Activated CD4-positive, alpha-beta memory T cell treated with anti-CD3 and anti-CD28 coated beads, Interleukin-2, amount 10 ng/mL, durations not matched to agents 7 days and 5 days (primary cell): ENCODE measurements at regions not wholly inside any gene's neighbourhood (a gene's known extent, or its start where the extent isn't known, plus 50 kb on each side); places are given as distances from the start of the nearest gene placed in this dataset.
"Not testable (repeated sequence)": the region's sequence is repeated elsewhere in the genome, so short reads cannot be mapped to it uniquely, and the experiment has no call there.

Experiments
- CTCF ChIA-PET: fragments of 350-600 bp; sonication (Branson Sonifier 250); formaldehyde crosslinking; loops from one replicate; lab custom pipeline; 2021; ENCODE audit warnings: antibody characterized with exemption, inconsistent platforms; lab: Charles Lee
- POLR2A ChIA-PET: fragments of 350-600 bp; sonication (Branson Sonifier 250); formaldehyde crosslinking; loops from one replicate; lab custom pipeline; 2021; ENCODE audit warnings: antibody characterized with exemption; lab: Charles Lee
- DNase-seq: peaks from one replicate; pipeline ENCODE4 v3.0.0-alpha.2; 2020
- H3K27ac Mint-ChIP-seq: one replicate; pipeline ENCODE4 v1.8.0; 2021; ENCODE audit warnings: mild to moderate bottlenecking, mixed read lengths
- H3K27me3 Mint-ChIP-seq: one replicate; pipeline ENCODE4 v1.8.0; 2021; ENCODE audit warnings: mixed read lengths
- H3K36me3 Mint-ChIP-seq: one replicate; pipeline ENCODE4 v1.8.0; 2021; ENCODE audit warnings: low read depth, mixed read lengths
- H3K4me1 Mint-ChIP-seq: one replicate; pipeline ENCODE4 v1.8.0; 2021; ENCODE audit warnings: mixed read lengths
- H3K4me3 Mint-ChIP-seq: one replicate; pipeline ENCODE4 v1.8.0; 2021; ENCODE audit warnings: mild to moderate bottlenecking, mixed read lengths
- H3K9me3 Mint-ChIP-seq: one replicate; pipeline ENCODE4 v1.8.0; 2021; ENCODE audit warnings: mixed read lengths

DNA sequence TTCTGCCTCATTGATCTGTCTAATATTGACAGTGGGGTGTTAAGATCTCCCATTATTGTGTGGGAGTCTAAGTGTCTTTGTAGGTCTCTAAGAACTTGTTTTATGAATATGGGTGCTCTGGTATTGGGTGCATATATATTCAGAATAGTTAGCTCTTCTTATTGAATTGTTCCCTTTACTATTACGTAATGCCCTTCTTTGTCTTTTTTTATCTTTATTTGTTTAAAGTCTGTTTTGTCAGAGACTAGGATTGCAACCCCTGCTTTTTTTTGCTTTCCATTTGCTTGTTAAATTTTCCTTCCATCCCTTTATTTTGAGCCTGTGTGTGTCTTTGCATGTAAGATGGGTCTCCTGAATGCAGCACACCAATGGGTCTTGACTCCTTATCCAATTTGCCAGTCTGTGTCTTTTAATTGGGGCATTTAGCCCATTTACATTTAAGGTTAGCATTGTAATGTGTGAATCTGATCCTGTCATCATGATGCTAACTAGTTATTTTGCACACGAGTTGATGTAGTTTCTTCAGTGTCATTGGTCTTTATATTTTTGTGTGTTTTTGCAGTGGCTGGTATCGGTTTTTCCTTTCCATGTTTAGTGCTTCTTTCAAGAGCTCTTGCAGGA, 1126.0 kb upstream of the TMEM132C start:
- CTCF ChIA-PET, DNase-seq, H3K9me3 Mint-ChIP-seq, H3K27ac Mint-ChIP-seq, POLR2A ChIA-PET, H3K36me3 Mint-ChIP-seq, H3K4me1 Mint-ChIP-seq, H3K4me3 Mint-ChIP-seq: not testable (repeated sequence)
- peaks cover 41% of the 10 kb centered on the region for H3K27me3 Mint-ChIP-seq

DNA sequence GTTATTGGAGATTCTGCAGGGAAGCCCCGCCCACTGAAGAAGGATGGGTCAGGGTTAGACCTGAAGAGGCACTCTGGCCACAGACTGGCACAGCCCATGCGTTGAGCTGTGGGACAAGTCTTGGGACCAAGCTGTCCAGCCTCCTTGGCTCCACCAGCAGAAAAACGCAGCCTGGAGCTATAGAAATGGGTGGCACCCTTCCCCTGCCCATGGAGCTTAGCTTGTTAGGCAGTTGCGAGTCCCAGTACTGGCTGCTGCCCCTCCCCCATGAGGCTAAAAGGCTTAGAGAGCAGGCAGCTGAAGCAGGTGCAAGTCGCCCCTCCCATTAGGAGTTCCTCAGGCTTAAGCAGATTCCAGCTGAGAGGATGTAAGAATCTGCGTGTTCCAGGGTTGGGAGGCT, 1124.0 kb upstream of the TMEM132C start:
- peaks cover 6% of the 10 kb centered on the region for H3K4me1 Mint-ChIP-seq
- CTCF ChIA-PET, result no interaction called here
- DNase-seq, result no peak
- H3K36me3 Mint-ChIP-seq, result no peaks in the 10 kb centered on the region
- no peak overlapping the region for H3K27ac Mint-ChIP-seq
- no peak overlapping the region for H3K4me3 Mint-ChIP-seq
- no peaks in the 10 kb centered on the region for H3K9me3 Mint-ChIP-seq
- POLR2A ChIA-PET, result no interaction called here
- H3K27me3 Mint-ChIP-seq, result peaks cover 36% of the 10 kb centered on the region

GRCh38 chr12:127144770-127145169, 1122.2 kb upstream of the TMEM132C start:
- Mint-ChIP-seq H3K27ac (no peak overlapping the region), H3K4me3 (no peak overlapping the region), H3K4me1 (peaks cover 6% of the 10 kb centered on the region), H3K9me3 (no peaks in the 10 kb centered on the region), H3K27me3 (peaks cover 23% of the 10 kb centered on the region), H3K36me3 (no peaks in the 10 kb centered on the region)
- ChIA-PET POLR2A (no interaction called here), CTCF (no interaction called here)
- DNase-seq, result no peak

GRCh38 chr12:127145241-127145928, 1121.6 kb upstream of the TMEM132C start:
- H3K27me3 Mint-ChIP-seq, result peaks cover 17% of the 10 kb centered on the region
- H3K4me1 Mint-ChIP-seq, result peaks cover 6% of the 10 kb centered on the region
- DNase-seq, result no peak
- no peaks in the 10 kb centered on the region for H3K36me3 Mint-ChIP-seq
- H3K9me3 Mint-ChIP-seq, result no peaks in the 10 kb centered on the region
- ChIA-PET POLR2A (no interaction called here), CTCF (interaction anchor here (0.8 kb wide), 1 partner anchor 21 kb away, joined by 3 read pairs; no protein-coding TSS in a partner anchor)
- H3K4me3 Mint-ChIP-seq, result peak overlapping the region; percentile 74
- no peak overlapping the region for H3K27ac Mint-ChIP-seq

DNA sequence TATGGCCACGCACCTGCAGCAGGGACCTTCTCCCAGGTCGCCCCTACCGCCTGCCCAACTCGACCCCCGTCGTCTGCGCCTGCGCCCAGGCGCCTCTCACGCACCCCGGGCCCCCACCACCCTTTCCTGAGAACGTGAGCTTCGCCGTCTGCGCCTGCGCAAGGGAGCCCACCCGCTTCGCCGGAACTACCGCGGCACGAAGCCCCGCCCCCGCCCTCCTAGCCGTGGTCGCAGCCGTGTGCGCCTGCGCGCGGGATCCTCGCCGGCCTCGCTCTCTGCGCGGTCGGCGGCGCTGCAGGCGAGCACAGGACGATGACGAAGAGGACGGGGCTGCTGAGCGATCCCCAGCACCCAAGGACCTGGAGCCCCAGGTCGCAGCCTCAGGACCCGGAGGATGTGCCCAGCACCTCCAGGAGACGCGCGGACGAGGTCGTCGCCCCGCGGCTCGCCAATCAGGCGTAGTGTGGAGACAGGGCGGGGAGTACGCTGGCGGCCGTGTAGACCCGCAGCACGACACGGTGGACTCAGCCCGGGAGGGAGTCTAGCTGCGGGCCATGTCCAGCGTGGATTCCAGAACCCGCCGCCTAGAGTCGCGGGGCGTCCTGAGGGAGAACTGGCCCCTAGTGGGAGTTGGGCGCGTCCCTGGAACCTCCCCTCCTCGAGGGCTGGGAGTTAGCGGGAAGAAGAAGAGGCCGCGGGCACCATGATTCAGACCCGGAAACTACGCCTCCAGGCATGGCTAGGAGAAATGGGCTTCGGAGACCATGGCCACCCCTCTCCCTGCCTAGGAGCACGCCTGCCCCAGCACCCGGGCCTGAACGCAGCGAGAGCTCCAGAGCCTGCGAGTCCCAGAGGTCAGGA, 1120.8 kb upstream of the TMEM132C start:
- POLR2A ChIA-PET, result no interaction called here
- Mint-ChIP-seq H3K27ac (peak overlapping the region; percentile 51), H3K4me1 (peaks cover 6% of the 10 kb centered on the region)

DNA sequence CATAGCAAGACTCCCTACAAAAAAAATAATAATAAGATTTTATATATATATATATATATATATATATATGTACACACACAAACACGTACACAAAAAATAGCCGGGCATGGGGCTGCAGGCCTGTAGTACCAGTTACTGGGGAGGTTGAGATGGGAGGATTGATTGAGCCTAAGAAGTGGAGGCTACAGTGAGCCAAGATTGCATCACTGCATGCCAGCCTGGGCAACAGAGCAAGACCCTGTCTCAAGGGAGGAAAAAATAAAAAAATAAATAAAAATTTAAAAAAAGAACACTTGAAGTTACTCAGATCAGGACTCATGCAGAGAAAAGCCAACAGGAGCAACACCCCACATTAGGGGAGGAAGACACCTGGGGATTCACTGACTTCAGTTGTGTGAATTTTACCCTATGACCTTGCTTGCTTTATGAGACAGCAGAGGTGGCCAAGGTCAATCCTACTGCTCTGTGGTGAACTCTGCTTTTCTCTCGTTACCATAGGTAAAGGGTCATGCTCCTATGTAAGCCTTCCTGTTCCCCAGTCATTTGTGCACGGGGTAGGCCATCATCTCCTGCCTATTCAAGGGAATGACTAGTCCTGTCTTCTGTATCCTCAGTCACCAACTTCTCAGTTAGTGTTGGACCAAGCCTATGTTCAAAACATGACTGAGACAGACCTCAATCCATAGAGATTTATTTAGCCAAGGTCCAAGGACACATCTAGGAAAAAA, 1119.8 kb upstream of the TMEM132C start:
- no peak for DNase-seq
- no peak overlapping the region for H3K27ac Mint-ChIP-seq
- ChIA-PET CTCF (no interaction called here), POLR2A (no interaction called here)
- H3K4me3 Mint-ChIP-seq, result no peak overlapping the region
- H3K9me3 Mint-ChIP-seq, result no peaks in the 10 kb centered on the region
- H3K4me1 Mint-ChIP-seq, result peaks cover 6% of the 10 kb centered on the region
- no peaks in the 10 kb centered on the region for H3K36me3 Mint-ChIP-seq
- peaks cover 4% of the 10 kb centered on the region for H3K27me3 Mint-ChIP-seq

More for the DNA sequence above, 1120.8 kb upstream of the TMEM132C start:
- H3K9me3 Mint-ChIP-seq, result no peaks in the 10 kb centered on the region
- H3K36me3 Mint-ChIP-seq, result no peaks in the 10 kb centered on the region
- H3K27me3 Mint-ChIP-seq, result peaks cover 12% of the 10 kb centered on the region
- CTCF ChIA-PET, result interaction anchor here (0.8 kb wide), 1 partner anchor 20 kb away, joined by 3 read pairs; no protein-coding TSS in a partner anchor
- peak; percentile 70 for DNase-seq
- H3K4me3 Mint-ChIP-seq, result peak overlapping the region; percentile 74

GRCh38 chr12:127147724-127148123, 1119.2 kb upstream of the TMEM132C start:
- Mint-ChIP-seq H3K27ac (no peak overlapping the region), H3K4me3 (no peak overlapping the region), H3K27me3 (no peaks in the 10 kb centered on the region), H3K9me3 (no peaks in the 10 kb centered on the region), H3K36me3 (no peaks in the 10 kb centered on the region), H3K4me1 (peaks cover 6% of the 10 kb centered on the region)
- no peak for DNase-seq
- POLR2A ChIA-PET, result no interaction called here
- CTCF ChIA-PET, result interaction anchor here (1.0 kb wide), 1 partner anchor 234 kb away, joined by 3 read pairs; no protein-coding TSS in a partner anchor

GRCh38 chr12:127148318-127148717, 1118.7 kb upstream of the TMEM132C start:
- no peaks in the 10 kb centered on the region for H3K27me3 Mint-ChIP-seq
- H3K36me3 Mint-ChIP-seq, result no peaks in the 10 kb centered on the region
- no peak for DNase-seq
- no peak overlapping the region for H3K4me3 Mint-ChIP-seq
- CTCF ChIA-PET, result interaction anchor here (1.0 kb wide), 1 partner anchor 233 kb away, joined by 3 read pairs; no protein-coding TSS in a partner anchor
- peaks cover 6% of the 10 kb centered on the region for H3K4me1 Mint-ChIP-seq
- POLR2A ChIA-PET, result interaction anchor here (1.0 kb wide), 1 partner anchor 15 kb away, joined by 3 read pairs; no protein-coding TSS in a partner anchor
- no peak overlapping the region for H3K27ac Mint-ChIP-seq
- no peaks in the 10 kb centered on the region for H3K9me3 Mint-ChIP-seq

DNA sequence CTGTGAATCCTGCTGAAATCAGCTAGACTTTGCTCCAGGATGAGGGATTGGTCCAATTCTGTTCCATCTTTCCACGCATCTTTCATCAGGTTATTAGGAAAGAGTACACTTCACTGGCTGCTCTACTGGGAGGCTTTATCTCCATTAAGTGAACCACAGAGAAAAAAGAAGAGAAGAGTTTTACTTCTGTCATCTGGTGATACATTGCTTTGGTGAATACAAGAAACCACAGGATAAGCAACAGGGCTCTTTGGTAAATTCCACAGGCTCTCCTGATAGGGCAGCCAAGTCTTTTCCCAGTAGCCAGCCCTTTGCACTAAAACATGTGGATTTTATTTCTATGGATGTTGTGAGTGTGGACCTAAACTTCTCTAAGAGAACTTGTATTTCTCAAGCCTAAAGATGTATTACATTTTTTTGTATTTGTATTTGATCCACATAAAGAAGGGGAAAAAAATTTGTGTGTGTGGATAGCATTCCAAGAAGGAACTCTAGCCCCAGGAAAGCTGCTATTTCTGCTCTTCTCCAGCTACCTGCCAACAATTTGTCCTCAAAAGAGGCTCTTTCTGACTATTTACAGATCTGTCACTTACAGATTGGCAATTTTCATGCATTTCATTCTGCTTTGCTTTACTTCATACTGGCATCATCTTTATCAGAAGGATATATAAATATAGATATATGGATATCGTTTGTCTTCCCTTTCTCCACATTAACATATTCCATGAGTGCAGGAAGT, 1117.6 kb upstream of the TMEM132C start:
- H3K27me3 Mint-ChIP-seq, result no peaks in the 10 kb centered on the region
- ChIA-PET POLR2A (interaction anchor here (1.0 kb wide), 1 partner anchor 14 kb away, joined by 3 read pairs; no protein-coding TSS in a partner anchor), CTCF (interaction anchor here (1.1 kb wide), 1 partner anchor 41 kb away, joined by 4 read pairs; no protein-coding TSS in a partner anchor)
- no peak overlapping the region for H3K4me3 Mint-ChIP-seq
- peaks cover 6% of the 10 kb centered on the region for H3K4me1 Mint-ChIP-seq
- no peak overlapping the region for H3K27ac Mint-ChIP-seq
- no peak for DNase-seq
- H3K9me3 Mint-ChIP-seq, result no peaks in the 10 kb centered on the region
- no peaks in the 10 kb centered on the region for H3K36me3 Mint-ChIP-seq

GRCh38 chr12:127150028-127150427, 1116.9 kb upstream of the TMEM132C start:
- POLR2A ChIA-PET, result no interaction called here
- Mint-ChIP-seq H3K4me3 (no peak overlapping the region), H3K9me3 (no peaks in the 10 kb centered on the region), H3K4me1 (peaks cover 6% of the 10 kb centered on the region), H3K36me3 (no peaks in the 10 kb centered on the region), H3K27me3 (no peaks in the 10 kb centered on the region), H3K27ac (no peak overlapping the region)
- DNase-seq, result no peak
- CTCF ChIA-PET, result interaction anchor here (1.1 kb wide), 1 partner anchor 41 kb away, joined by 4 read pairs; no protein-coding TSS in a partner anchor

DNA sequence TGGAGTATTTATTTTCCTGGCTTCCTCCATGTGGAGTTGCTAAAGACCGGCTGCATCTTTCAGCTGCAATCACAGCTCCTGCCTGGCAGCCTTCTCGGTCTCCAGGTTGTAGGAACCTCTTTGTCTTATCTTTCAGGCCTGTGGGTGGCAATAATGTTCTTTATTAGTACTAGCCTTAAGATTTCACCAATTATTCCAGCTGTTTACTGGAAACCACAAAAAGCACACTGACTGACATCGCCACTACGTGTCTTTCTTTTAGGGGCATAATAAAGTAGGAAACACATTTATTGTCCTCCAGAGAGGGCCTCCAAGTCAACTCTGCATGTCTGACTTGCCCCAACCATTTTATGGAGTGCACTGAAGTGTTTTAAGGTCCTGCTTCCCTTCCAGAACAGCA, 1116.5 kb upstream of the TMEM132C start:
- Mint-ChIP-seq H3K4me1 (peaks cover 6% of the 10 kb centered on the region), H3K4me3 (no peak overlapping the region), H3K27me3 (no peaks in the 10 kb centered on the region), H3K27ac (no peak overlapping the region), H3K36me3 (no peaks in the 10 kb centered on the region), H3K9me3 (no peaks in the 10 kb centered on the region)
- ChIA-PET POLR2A (no interaction called here), CTCF (interaction anchor here (1.1 kb wide), 1 partner anchor 42 kb away, joined by 4 read pairs; no protein-coding TSS in a partner anchor)
- DNase-seq, result no peak

GRCh38 chr12:127150956-127151355, 1116.0 kb upstream of the TMEM132C start:
- no peak for DNase-seq
- H3K9me3 Mint-ChIP-seq, result no peaks in the 10 kb centered on the region
- H3K4me3 Mint-ChIP-seq, result no peak overlapping the region
- no peaks in the 10 kb centered on the region for H3K36me3 Mint-ChIP-seq
- peaks cover 4% of the 10 kb centered on the region for H3K4me1 Mint-ChIP-seq
- ChIA-PET CTCF (no interaction called here), POLR2A (no interaction called here)
- H3K27me3 Mint-ChIP-seq, result no peaks in the 10 kb centered on the region
- H3K27ac Mint-ChIP-seq, result no peak overlapping the region
